HL-60 (cell line): ENCODE measurements at regions not wholly inside any gene's neighbourhood (a gene's known extent, or its start where the extent isn't known, plus 50 kb on each side); places are given as distances from the start of the nearest gene placed in this dataset.

ENCODE experiments used
- DNase-seq, 2 experiments: peaks; one replicate each; pipeline ENCODE4 v3.0.0-alpha.2; 2010 to 2020; ENCODE audit warnings: low read depth in 1 of 2, low spot score in 1 of 2
- H3K27ac ChIP-seq: fragments of 250-450 bp; sonication (Bioruptor Pico); replicated peaks from 2 replicates; pipeline ENCODE4 v1.5.1; 2020; ENCODE audit warnings: mild to moderate bottlenecking, moderate library complexity
- H3K27me3 ChIP-seq: fragments of 250-450 bp; sonication (Bioruptor Pico); 2 replicates; pipeline ENCODE4 v1.5.1; 2021; ENCODE audit warnings: mild to moderate bottlenecking, moderate library complexity; ENCODE audit not compliant: insufficient read depth, poor library complexity, severe bottlenecking
- H3K4me3 ChIP-seq: replicated peaks from 2 replicates; pipeline ENCODE4 v1.5.1; 2011; ENCODE audit warnings: mild to moderate bottlenecking, control low read depth, low read length; ENCODE audit not compliant: insufficient read depth
- CTCF ChIP-seq: IDR thresholded peaks from one replicate; pipeline ENCODE4 v1.5.1; 2011; ENCODE audit warnings: low read length, control low read depth, inconsistent platforms; ENCODE audit not compliant: insufficient read depth
- GABPA ChIP-seq: IDR thresholded peaks from 2 replicates; pipeline ENCODE4 v1.6.1; 2012; ENCODE audit warnings: low read depth
- POLR2AphosphoS5 ChIP-seq: IDR thresholded peaks from 2 replicates; pipeline ENCODE4 v1.6.1; 2012; ENCODE audit warnings: low read depth
- REST ChIP-seq: IDR thresholded peaks from 2 replicates; pipeline ENCODE4 v1.6.1; 2012; ENCODE audit warnings: low read depth; ENCODE audit not compliant: insufficient replicate concordance
- SPI1 ChIP-seq: IDR thresholded peaks from 2 replicates; pipeline ENCODE4 v1.6.1; 2012; ENCODE audit warnings: low read depth, mild to moderate bottlenecking, borderline replicate concordance

GRCh38 chr18:25886283-25886682 lies 204.1 kb downstream of the SS18 start:
- peaks cover 3% of the 10 kb centered on the region for H3K27me3 ChIP-seq
- no peak overlapping the region for H3K27ac ChIP-seq
- H3K4me3 ChIP-seq, result no peak overlapping the region
- TF ChIP-seq CTCF, result no peak
- TF ChIP-seq REST, result no peak
- no peak for TF ChIP-seq POLR2AphosphoS5
- TF ChIP-seq SPI1, result no peak
- TF ChIP-seq GABPA, result no peak
- DNase-seq, result no peak

GRCh38 chr18:25883091-25883490 lies 207.3 kb downstream of the SS18 start:
- H3K4me3 ChIP-seq, result no peak overlapping the region
- no peak for DNase-seq
- no peak overlapping the region for H3K27ac ChIP-seq
- no peak for TF ChIP-seq REST
- H3K27me3 ChIP-seq, result peaks cover 6% of the 10 kb centered on the region

GRCh38 chr18:25881149-25881548 lies 209.3 kb downstream of the SS18 start:
- DNase-seq, result no peak
- Histone ChIP-seq H3K27ac (no peak overlapping the region), H3K4me3 (no peak overlapping the region), H3K27me3 (peaks cover 6% of the 10 kb centered on the region)
- TF ChIP-seq POLR2AphosphoS5 (no peak), GABPA (no peak), REST (no peak), SPI1 (no peak), CTCF (no peak)

- DNase-seq, result no peak
- Histone ChIP-seq H3K27me3 (peaks cover 6% of the 10 kb centered on the region), H3K4me3 (no peak overlapping the region), H3K27ac (no peak overlapping the region)
- TF ChIP-seq GABPA, result no peak
- TF ChIP-seq SPI1, result no peak
- no peak for TF ChIP-seq POLR2AphosphoS5
- TF ChIP-seq REST, result no peak
- no peak for TF ChIP-seq CTCF
Observed at GRCh38 chr18:25880441-25880840, 210.0 kb downstream of the SS18 start.
